WI38 (cell line): ENCODE measurements at regions not wholly inside any gene's neighbourhood (a gene's known extent, or its start where the extent isn't known, plus 50 kb on each side); places are given as distances from the start of the nearest gene placed in this dataset.
"Not testable (repeated sequence)": the region's sequence is repeated elsewhere in the genome, so short reads cannot be mapped to it uniquely, and the experiment has no call there.

Experiments
- H3K4me3 ChIP-seq: 2 replicates; pipeline ENCODE4 v1.5.1; 2011; ENCODE audit warnings: low read depth, mild to moderate bottlenecking, control low read depth, low read length
- TF ChIP-seq, protein P1 (sequence below): IDR thresholded peaks from 2 replicates; pipeline ENCODE4 v1.5.1; 2012; ENCODE audit warnings: low read depth, mild to moderate bottlenecking, control low read depth, low read length

DNA sequence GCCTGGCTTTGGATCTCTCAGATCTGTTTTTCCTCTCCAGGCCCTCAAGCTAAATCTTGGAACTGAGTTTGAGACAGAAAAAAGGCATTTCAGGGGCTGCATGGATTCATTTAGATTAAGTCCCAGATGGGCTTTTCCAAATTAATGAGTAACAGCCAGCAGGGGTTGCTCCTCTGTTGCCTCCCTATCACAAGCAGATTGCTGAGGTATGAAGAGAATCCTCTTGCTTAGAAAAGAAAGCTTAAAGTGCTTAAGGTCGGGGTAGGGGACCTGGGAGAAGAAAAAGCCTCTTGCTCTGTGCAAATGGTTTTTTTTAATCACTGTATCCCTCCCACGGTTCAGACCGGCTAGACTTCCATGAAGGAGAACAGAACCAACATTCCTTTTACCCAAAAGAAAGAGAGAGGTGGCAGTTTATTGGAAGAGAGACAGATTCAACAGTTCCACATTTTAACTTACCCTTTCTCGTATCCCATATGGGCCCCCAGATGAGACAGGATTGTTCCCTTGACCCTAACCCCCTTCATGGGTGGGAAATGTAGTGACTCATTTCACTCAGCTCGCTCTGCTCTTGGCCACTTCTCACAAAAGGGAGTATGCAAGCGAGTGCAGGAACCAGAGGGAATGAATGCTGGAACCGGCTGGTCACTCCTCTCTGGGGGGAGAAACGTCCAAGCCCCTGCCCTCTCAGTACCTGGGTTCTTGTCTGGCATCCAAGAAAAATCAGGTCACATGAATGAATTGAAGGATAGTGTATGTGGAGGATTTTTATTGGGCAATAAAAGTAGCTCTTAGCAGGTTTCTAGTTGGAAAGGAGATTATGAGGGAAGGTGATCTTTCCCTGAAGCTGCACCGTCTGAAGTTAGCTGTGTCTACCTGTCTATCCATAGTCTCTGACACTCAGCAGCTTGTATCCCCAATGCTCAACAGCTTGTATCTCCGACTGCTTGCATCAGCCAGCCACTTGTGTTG lies 745.2 kb downstream of the SI start:
- H3K4me3 ChIP-seq, result no peak overlapping the region
- TF ChIP-seq, protein P1, sequence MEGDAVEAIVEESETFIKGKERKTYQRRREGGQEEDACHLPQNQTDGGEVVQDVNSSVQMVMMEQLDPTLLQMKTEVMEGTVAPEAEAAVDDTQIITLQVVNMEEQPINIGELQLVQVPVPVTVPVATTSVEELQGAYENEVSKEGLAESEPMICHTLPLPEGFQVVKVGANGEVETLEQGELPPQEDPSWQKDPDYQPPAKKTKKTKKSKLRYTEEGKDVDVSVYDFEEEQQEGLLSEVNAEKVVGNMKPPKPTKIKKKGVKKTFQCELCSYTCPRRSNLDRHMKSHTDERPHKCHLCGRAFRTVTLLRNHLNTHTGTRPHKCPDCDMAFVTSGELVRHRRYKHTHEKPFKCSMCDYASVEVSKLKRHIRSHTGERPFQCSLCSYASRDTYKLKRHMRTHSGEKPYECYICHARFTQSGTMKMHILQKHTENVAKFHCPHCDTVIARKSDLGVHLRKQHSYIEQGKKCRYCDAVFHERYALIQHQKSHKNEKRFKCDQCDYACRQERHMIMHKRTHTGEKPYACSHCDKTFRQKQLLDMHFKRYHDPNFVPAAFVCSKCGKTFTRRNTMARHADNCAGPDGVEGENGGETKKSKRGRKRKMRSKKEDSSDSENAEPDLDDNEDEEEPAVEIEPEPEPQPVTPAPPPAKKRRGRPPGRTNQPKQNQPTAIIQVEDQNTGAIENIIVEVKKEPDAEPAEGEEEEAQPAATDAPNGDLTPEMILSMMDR, result no peak

DNA sequence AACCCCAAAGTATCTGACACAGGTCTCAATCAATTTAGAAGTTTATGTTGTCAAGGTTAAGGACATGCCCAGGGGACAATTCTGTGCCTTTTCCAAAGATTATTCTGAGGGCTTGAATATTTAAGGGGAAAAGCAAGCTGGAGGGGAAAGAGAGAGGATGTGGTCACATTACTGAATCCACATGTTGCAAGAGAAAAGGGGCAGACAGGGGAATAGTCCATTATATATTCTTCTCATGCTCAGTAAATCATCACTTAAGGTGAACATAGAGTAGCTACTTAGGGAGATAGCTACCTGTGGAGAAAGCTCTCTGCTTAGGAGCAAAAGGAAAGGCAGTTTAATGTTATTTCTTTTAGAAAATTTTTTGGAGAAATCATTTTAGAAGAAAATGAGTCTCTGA lies 751.6 kb downstream of the SI start:
- no peak overlapping the region for H3K4me3 ChIP-seq
- TF ChIP-seq, protein P1, result no peak

DNA sequence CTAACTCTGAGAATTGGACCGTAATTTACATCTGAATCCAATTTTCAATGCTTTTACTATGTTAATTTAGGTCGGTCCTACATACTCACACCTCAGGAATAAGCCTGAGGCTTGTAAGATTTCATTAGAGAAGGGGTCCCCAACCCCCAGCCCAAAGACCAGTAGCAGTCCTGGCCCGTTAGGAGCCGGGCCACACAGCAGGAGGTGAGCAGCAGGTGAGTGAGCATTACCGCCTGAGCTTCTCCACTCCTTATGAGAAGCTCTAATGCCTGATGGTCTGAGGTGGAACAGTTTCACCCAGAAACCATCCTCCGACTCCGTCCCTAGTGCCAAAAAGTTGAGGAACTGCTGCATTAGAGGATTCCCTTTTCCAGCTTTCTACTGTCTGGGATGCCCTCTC lies 757.3 kb downstream of the SI start:
- no peak overlapping the region for H3K4me3 ChIP-seq
- TF ChIP-seq, protein P1, result no peak

DNA sequence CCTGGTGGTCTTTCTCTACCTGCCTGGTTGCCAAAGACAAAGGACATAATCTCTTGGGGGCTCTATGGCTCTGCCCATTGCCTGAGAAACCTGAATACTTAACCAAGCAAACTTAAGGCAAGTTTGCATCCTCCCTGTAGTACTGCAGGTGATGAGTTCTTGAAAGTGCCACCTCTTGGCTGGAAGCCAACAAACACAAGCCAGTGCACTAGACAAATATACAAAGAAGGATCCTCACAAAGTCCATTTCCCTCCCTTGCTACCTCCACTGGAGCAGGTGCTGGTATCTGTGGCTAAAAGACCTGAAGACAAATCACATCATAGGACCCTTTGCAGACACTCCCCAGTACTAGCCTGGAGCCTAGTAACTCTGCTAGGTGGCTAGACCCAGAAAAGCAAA lies 772.3 kb downstream of the SI start:
- TF ChIP-seq, protein P1, result no peak

DNA sequence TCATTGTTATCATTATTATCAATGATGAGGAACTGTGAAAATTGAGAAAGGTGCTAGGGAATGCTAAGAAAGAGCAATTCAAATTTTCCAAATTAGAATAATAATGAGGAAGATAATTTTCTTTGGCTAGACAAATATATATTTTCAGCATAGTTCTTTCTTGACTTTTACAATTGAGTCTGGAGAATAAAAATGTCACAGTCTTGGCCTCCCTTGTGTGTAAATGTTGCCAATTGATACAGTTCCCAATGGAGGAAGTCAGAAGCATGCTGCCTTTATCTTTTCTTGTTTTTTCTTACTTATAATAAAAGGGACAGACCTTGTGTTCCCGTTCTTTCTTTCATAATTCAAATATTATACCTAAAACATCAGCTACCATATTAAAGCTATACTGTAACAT lies 774.4 kb downstream of the SI start:
- TF ChIP-seq, protein P1, result no peak
- H3K4me3 ChIP-seq, result no peak overlapping the region

More for the DNA sequence above, 772.3 kb downstream of the SI start:
- H3K4me3 ChIP-seq, result no peak overlapping the region

DNA sequence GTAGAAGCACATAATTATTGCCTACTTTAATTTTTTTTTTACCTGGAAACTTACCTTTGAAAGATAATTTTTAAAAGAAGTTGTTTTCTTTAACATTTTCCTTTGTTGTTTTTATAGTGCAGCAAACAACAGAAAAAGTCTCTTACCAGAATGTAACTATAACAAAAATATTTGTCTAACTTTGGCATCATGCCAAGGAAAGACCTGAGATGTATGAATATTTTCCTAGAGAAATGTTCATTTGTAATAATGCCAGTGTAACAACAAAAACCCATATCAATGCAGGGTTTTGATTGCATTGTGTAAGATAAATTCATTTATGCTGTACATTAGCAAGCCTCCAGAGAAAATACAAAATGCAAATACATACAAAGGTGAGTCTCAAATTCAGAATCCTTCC lies 775.7 kb downstream of the SI start:
- no peak overlapping the region for H3K4me3 ChIP-seq
- TF ChIP-seq, protein P1, result no peak

DNA sequence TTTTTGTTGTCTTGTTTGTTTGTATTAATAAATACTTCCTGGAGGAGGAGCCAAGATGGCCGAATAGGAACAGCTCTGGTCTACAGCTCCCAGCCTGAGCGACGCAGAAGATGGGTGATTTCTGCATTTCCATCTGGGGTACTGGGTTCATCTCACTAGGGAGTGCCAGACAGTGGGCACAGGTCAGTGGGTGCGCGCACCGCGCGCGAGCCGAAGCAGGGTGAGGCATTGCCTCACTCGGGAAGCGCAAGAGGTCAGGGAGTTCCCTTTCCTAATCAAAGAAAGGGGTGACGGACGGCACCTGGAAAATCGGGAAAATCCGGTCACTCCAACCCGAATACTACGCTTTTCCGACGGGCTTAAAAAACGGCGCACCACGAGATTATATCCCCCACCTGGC lies 786.8 kb downstream of the SI start:
- H3K4me3 ChIP-seq, result not testable (repeated sequence)

DNA sequence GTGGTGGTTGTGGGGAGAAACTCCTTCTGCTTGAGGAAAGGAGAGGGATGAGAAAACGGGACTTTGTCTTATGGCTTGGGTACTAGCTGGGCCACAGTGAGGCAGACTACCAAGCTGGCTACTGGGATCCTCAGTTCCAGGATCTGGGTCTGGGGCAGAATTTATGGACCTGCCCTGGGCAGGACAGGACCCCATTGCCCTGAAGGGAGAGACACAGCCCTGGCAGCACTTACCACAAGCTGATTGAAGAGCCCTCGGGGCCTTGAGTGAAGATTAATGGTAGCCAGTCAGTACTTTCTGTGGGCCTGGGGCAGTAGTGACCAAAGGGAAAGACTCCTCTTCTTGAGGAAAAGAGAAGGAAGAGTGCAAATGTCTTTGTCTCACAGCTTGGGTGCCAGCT lies 799.7 kb downstream of the SI start:
- no peak overlapping the region for H3K4me3 ChIP-seq
- TF ChIP-seq, protein P1, result no peak
